ENCODE measurements at regions not wholly inside any gene's neighbourhood (a gene's known extent, or its start where the extent isn't known, plus 50 kb on each side); places are given as distances from the start of the nearest gene placed in this dataset.

- H3K27me3 ChIP-seq = no peaks in the 10 kb centered on the region
- intact Hi-C loops (cut with DNase I) = no loop called here
- H3K4me1 ChIP-seq = no peaks in the 10 kb centered on the region
- no peaks in the 10 kb centered on the region for H3K36me3 ChIP-seq
- TF ChIP-seq, protein P1, sequence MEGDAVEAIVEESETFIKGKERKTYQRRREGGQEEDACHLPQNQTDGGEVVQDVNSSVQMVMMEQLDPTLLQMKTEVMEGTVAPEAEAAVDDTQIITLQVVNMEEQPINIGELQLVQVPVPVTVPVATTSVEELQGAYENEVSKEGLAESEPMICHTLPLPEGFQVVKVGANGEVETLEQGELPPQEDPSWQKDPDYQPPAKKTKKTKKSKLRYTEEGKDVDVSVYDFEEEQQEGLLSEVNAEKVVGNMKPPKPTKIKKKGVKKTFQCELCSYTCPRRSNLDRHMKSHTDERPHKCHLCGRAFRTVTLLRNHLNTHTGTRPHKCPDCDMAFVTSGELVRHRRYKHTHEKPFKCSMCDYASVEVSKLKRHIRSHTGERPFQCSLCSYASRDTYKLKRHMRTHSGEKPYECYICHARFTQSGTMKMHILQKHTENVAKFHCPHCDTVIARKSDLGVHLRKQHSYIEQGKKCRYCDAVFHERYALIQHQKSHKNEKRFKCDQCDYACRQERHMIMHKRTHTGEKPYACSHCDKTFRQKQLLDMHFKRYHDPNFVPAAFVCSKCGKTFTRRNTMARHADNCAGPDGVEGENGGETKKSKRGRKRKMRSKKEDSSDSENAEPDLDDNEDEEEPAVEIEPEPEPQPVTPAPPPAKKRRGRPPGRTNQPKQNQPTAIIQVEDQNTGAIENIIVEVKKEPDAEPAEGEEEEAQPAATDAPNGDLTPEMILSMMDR (IDR thresholded peaks at IDR 0.05) = no peak
- 51 to 69% methylated on average over 2 of the region's 2 CpGs for WGBS, 2 donors
- no peak for ATAC-seq
- peaks cover 0 to 12% (median 0%) of the 10 kb centered on the region in 11 donors for H3K9me3 ChIP-seq
- H3K4me3 ChIP-seq = no peak overlapping the region
- DNase-seq = no peak
- no peak overlapping the region for H3K27ac ChIP-seq
Measured at GRCh38 chr3:4053975-4054374, 249.2 kb upstream of the SETMAR start.

DNA sequence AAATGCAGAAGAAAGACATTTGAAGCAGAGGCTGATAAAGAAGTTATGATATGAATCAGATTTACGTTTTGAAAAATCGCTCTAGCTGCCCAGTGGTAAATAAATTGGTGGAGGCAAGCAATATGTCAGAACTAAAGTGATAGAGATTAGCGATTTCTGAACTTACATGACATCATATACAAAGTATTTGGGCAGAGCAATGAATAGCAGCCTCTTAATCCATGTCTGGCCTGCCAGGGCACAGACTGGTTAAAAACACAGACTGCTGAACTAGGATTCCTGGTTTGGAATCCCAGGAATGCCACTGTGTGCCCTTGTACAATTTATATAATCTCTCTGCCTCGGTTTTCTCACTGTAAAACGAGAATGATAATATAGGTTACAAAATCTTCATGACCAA is 243.1 kb upstream of the SETMAR start:
- Histone ChIP-seq H3K36me3 (no peaks in the 10 kb centered on the region), H3K27me3 (no peaks in the 10 kb centered on the region), H3K4me1 (peaks cover 0 to 10% (median 0%) of the 10 kb centered on the region in 9 donors), H3K4me3 (no peak overlapping the region), H3K9me3 (no peaks in the 10 kb centered on the region), H3K27ac (no peak overlapping the region)
- intact Hi-C loops (cut with DNase I) = no loop called here
- TF ChIP-seq, protein P1 (IDR thresholded peaks at IDR 0.05) = no peak
- 31 to 36% methylated on average over 5 of the region's 5 CpGs for WGBS, 2 donors
- no peak for DNase-seq
- ATAC-seq = peak in 2 of 8 donors; percentile 42 to 58

- Histone ChIP-seq H3K27me3 (no peaks in the 10 kb centered on the region), H3K9me3 (no peaks in the 10 kb centered on the region), H3K36me3 (no peaks in the 10 kb centered on the region), H3K4me3 (no peak overlapping the region), H3K27ac (no peak overlapping the region), H3K4me1 (peaks cover 0 to 10% (median 0%) of the 10 kb centered on the region in 9 donors)
- DNase-seq (no peak), ATAC-seq (no peak)
- 93 to 98% methylated on average over 1 of the region's 1 CpG for WGBS, 2 donors
- intact Hi-C loops (cut with DNase I) = no loop called here
- TF ChIP-seq, protein P1 (IDR thresholded peaks at IDR 0.05) = no peak
Measured at GRCh38 chr3:4060603-4061002, 242.6 kb upstream of the SETMAR start.

GRCh38 chr3:4061195-4061594 is 242.0 kb upstream of the SETMAR start:
- DNase-seq (no peak), ATAC-seq (no peak)
- no peaks in the 10 kb centered on the region for H3K27me3 ChIP-seq
- H3K27ac ChIP-seq = no peak overlapping the region
- H3K36me3 ChIP-seq = no peaks in the 10 kb centered on the region
- TF ChIP-seq, protein P1 (IDR thresholded peaks at IDR 0.05) = no peak
- H3K4me3 ChIP-seq = no peak overlapping the region
- peaks cover 0 to 10% (median 0%) of the 10 kb centered on the region in 9 donors for H3K4me1 ChIP-seq
- no peaks in the 10 kb centered on the region for H3K9me3 ChIP-seq
- intact Hi-C loops (cut with DNase I) = no loop called here
